ACC112 (cell line): ENCODE measurements at regions not wholly inside any gene's neighbourhood (a gene's known extent, or its start where the extent isn't known, plus 50 kb on each side); places are given as distances from the start of the nearest gene placed in this dataset.

Experiments
- H2AFZ ChIP-seq: fragments of 200-600 bp; sonication (generic); one replicate; pipeline ENCODE4 v1.6.0; 2017; ENCODE audit warnings: antibody characterized with exemption, low read length; ENCODE audit not compliant: unreplicated experiment
- H3K27ac ChIP-seq: fragments of 200-600 bp; sonication (generic); 2 replicates; pipeline ENCODE4 v1.5.1; 2014; ENCODE audit warnings: low read depth, mild to moderate bottlenecking, antibody characterized with exemption, low read length, moderate library complexity
- H3K27me3 ChIP-seq: fragments of 200-600 bp; sonication (generic); 2 replicates; pipeline ENCODE4 v1.6.1; 2014; ENCODE audit warnings: mild to moderate bottlenecking, antibody characterized with exemption, low read length, moderate library complexity, mixed read lengths; ENCODE audit not compliant: insufficient read depth
- H3K36me3 ChIP-seq: fragments of 200-600 bp; sonication (generic); 2 replicates; pipeline ENCODE4 v1.6.1; 2016; ENCODE audit warnings: mild to moderate bottlenecking, antibody characterized with exemption, low read length, moderate library complexity, mixed read lengths; ENCODE audit not compliant: insufficient read depth
- H3K4me1 ChIP-seq: fragments of 200-600 bp; sonication (generic); one replicate; pipeline ENCODE4 v1.6.1; 2016; ENCODE audit warnings: low read length, mixed read lengths; ENCODE audit not compliant: insufficient read depth, unreplicated experiment, control insufficient read depth
- H3K4me3 ChIP-seq: fragments of 200-600 bp; sonication (generic); 2 replicates; pipeline ENCODE4 v1.5.1; 2014; ENCODE audit warnings: mild to moderate bottlenecking, low read depth, low read length
- H3K79me2 ChIP-seq: fragments of 200-600 bp; sonication (generic); one replicate; pipeline ENCODE4 v1.6.0; 2016; ENCODE audit warnings: low read length; ENCODE audit not compliant: control insufficient read depth, unreplicated experiment, insufficient read depth

DNA sequence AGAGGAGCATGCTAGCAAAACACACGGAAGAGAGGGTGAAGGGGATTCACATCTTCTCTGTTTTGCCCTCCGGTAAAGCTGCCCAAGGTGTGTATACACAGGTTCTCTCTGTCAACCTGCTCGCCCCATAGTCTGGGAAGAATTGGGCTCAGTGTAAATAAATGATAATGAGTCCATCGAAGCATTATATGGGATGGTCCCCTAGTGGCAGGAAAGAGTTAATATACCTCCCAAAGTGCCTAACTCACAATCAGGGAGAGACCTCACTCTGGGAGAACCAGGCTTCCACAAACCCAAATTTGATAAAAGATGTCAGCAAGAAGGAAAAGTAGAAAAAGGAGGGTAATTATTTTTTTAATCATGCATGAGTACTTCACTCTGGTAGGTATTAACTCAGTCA is 262.2 kb upstream of the ZNF521 start:
- no peaks in the 10 kb centered on the region for H3K79me2 ChIP-seq
- no peak overlapping the region for H3K27ac ChIP-seq
- H3K27me3 ChIP-seq: no peaks in the 10 kb centered on the region
- no peak overlapping the region for H2AFZ ChIP-seq
- H3K36me3 ChIP-seq: no peaks in the 10 kb centered on the region
- H3K4me1 ChIP-seq: no peaks in the 10 kb centered on the region
- H3K4me3 ChIP-seq: no peak overlapping the region

DNA sequence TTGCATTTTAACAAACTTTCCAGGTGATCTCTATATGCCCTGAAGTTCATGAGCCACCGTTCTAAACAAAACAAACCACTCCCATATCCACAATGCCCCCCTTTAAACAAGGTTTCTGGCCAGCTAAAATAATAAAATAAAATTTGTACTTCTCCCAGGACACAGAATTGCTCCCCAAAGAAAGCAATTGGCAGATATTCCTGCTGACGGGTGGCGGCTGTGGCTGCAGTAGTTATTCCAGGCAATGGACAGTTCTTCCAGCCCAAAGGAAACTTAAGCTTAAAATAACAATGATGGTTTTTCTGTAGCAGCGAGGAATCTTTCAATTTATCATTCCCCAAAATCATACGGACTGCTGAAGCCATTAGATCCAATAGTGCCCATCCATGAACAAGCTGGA is 260.5 kb upstream of the ZNF521 start:
- Histone ChIP-seq H3K4me1 (no peaks in the 10 kb centered on the region), H3K27me3 (no peaks in the 10 kb centered on the region), H3K36me3 (no peaks in the 10 kb centered on the region), H3K79me2 (no peaks in the 10 kb centered on the region), H3K27ac (no peak overlapping the region), H2AFZ (no peak overlapping the region), H3K4me3 (no peak overlapping the region)

DNA sequence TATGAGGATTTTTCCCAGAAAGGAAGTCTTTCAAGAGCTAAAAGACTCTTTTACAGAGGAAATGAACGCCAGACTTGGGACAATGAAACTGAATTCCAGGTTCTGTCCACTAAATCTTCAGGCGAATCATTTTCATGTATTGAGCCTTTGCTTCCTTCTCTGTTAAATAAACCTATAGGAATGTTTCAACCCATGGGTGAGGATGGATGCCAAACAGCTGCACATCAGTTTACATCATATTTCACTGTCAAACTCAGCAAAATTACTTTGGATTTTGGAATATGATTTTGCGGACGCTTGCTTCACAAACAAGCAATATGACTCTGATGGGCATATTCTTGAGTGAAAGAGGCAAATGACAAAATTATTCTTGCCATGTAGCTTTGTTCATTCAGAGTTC is 256.1 kb upstream of the ZNF521 start:
- Histone ChIP-seq H2AFZ (no peak overlapping the region), H3K27me3 (no peaks in the 10 kb centered on the region), H3K36me3 (no peaks in the 10 kb centered on the region), H3K79me2 (no peaks in the 10 kb centered on the region), H3K4me3 (no peak overlapping the region), H3K4me1 (no peaks in the 10 kb centered on the region), H3K27ac (no peak overlapping the region)

DNA sequence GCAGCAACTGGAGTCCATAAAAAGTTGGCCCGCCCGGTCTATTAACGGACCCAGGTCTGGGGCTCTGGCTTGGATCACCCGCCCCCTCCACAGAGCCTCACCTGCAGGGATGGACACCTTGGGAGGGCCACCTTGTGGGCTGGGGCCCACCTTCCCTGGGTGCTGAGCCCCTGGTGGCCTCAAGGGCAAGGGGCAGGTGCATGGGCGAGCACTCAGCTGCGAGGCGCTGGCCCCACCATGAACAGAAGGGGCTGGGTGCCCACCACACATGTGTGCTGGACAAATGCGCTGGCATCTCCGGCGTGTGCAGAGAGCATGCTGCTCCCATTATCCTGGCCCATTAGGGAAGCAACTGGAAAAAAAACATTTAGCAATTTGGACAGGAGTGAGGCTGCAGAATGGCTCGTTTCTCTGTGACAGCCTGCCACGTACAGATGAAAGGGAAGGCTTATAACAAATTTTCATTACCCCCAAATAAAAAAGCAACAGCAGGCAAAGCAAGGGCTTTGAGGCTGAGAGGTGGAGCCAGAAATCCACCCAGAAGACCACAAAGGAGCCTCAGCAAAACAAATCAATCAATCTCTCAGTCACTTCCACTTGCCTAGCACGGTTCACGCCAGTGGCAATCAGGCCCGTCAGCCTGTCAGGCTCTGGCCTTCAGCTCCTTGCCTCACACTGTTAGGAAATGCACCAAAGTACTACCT is 253.1 kb upstream of the ZNF521 start:
- H3K27ac ChIP-seq: no peak overlapping the region
- H3K27me3 ChIP-seq: peaks cover 16% of the 10 kb centered on the region; the same call in 1 of the 2 replicates
- H2AFZ ChIP-seq: no peak overlapping the region
- H3K4me1 ChIP-seq: no peaks in the 10 kb centered on the region
- no peaks in the 10 kb centered on the region for H3K79me2 ChIP-seq
- H3K36me3 ChIP-seq: no peaks in the 10 kb centered on the region
- H3K4me3 ChIP-seq: no peak overlapping the region

DNA sequence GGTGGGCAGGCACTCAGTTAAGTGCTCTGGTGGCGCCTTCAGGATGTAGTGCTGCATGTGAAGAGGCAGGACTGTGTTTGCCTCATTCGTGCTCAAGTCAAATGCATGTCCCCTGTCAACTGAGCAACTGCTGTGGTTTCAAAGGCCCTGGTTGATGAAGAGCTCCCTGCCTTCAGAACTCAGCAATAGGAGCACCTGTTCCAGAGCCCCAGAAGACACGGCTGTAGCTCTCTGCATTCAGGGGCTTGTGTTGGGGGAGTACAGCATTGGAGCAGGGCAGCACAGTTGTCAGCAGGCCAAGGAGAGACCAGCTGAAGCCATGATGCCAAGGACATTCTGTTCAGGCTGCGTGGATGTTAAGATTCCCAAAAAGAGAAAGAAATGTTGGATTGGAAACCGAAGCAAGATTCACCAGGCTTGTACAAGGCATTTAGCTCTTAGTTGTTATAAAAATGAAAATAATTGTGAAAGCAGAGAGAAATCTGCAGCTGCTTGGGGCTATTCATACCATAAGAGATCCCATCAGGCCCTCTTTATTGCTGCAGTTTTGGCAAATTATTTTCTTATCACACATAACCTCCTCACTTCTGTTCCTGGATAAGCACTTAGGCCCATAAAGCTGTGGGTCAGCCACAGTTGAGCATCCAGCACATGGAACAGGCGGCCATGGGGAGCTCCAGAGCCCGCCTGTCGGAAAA is 252.4 kb upstream of the ZNF521 start:
- Histone ChIP-seq H3K4me3 (no peak overlapping the region), H3K4me1 (no peaks in the 10 kb centered on the region), H3K27me3 (peaks cover 22% of the 10 kb centered on the region), H3K79me2 (no peaks in the 10 kb centered on the region), H2AFZ (no peak overlapping the region), H3K27ac (no peak overlapping the region), H3K36me3 (no peaks in the 10 kb centered on the region)

DNA sequence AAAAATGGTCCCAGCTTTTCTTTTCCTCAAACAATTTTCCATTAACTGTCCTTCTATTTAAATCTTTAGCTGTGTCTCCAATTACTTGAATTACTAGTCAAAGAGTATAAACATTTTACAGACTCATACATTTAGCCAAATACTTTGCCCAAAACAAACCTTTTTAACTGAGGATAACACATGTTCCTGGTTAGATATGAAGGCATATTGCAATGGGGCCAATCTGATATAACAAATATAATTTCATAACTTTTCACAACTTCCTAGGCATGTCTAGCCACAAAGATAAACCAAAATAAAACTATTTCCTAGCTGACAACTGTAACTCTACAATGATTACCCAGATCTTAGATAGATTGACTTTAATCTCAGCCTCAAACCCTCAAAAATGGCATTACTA is 247.5 kb upstream of the ZNF521 start:
- H3K27me3 ChIP-seq: peaks cover 23% of the 10 kb centered on the region
- no peak overlapping the region for H3K27ac ChIP-seq
- H3K4me3 ChIP-seq: no peak overlapping the region
- H2AFZ ChIP-seq: no peak overlapping the region
- no peaks in the 10 kb centered on the region for H3K36me3 ChIP-seq
- H3K4me1 ChIP-seq: no peaks in the 10 kb centered on the region
- H3K79me2 ChIP-seq: no peaks in the 10 kb centered on the region

DNA sequence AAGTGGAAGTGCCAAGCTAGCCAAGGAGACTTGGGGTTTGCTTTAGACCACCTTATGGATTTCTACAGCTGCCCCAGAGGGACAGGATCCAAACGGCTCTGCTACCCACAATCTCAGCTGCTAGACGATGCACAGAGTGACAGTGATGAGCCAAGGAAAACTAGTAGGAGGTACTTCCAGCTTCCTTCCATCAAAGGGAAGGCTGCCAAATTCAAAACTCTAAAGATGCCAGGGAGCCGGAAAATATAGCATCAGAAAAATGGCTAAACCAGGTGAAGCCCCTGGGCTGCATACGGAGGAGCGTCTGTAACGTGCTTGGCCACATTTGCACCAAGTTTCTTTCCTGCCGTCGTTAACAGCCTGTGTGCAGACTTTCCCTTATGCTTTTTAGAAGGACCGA is 245.5 kb upstream of the ZNF521 start:
- Histone ChIP-seq H3K4me3 (no peak overlapping the region), H2AFZ (no peak overlapping the region), H3K79me2 (no peaks in the 10 kb centered on the region), H3K36me3 (no peaks in the 10 kb centered on the region), H3K27me3 (peaks cover 18% of the 10 kb centered on the region), H3K4me1 (no peaks in the 10 kb centered on the region), H3K27ac (no peak overlapping the region)

DNA sequence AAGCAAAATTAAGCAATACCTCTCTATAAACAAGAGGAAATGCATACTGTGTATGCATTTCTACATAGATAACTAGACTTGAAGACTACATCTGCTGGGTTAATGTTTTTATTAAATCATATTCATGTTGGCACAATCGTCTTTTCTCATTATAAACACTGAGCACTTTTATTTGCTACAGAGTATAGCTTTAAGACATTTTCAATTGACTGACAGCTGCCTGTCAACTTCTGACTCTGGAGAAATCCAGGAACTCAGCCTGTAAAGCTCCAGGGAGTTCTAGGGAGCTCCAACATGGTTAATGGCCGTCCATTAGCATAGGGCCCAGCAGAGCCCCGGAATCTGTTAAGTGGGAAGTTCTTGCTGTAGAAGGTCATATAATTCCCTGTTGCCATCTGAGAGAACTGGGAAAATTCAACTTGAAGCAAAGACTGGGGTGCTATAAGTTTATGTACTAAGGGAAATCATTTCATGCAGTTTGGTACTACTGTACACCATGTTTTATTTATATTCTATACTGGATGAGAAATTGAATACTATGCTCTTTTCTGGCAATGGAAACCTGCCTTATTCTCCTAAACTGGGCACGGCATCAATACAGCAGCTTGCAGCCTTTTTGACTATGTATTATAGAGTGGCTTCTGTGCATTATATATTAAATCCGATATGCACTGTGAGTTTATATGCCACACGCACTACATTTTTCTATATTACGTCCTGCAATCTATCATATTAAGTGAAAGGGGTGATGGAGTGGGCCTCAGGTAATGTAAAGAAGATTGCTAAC is 243.5 kb upstream of the ZNF521 start:
- H2AFZ ChIP-seq: no peak overlapping the region
- H3K4me3 ChIP-seq: no peak overlapping the region
- peaks cover 11% of the 10 kb centered on the region for H3K27me3 ChIP-seq
- H3K36me3 ChIP-seq: no peaks in the 10 kb centered on the region
- H3K79me2 ChIP-seq: no peaks in the 10 kb centered on the region
- no peaks in the 10 kb centered on the region for H3K4me1 ChIP-seq
- H3K27ac ChIP-seq: no peak overlapping the region

DNA sequence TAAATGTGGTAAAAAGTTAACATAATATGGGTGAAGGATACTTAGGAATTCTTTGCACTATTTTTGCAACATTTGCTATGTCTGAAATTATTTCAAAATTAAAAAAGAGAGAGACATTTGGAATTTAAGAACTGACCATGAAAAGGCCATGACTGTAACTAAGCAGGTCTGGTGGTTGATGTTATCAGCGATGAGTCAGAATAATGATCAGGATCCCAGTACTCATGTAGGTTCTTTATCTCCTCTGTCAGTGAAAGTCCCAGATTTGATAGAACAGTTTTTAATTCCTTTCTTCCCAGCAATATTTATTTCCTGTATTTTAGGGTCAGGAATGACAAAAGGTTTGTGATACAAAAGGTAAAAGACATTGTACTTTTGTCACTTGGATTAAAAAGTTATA is 242.4 kb upstream of the ZNF521 start:
- no peak overlapping the region for H3K4me3 ChIP-seq
- peaks cover 1% of the 10 kb centered on the region; the same call in 1 of the 2 replicates for H3K27me3 ChIP-seq
- H3K36me3 ChIP-seq: no peaks in the 10 kb centered on the region
- H2AFZ ChIP-seq: no peak overlapping the region
- H3K79me2 ChIP-seq: no peaks in the 10 kb centered on the region
- no peaks in the 10 kb centered on the region for H3K4me1 ChIP-seq
- H3K27ac ChIP-seq: no peak overlapping the region

DNA sequence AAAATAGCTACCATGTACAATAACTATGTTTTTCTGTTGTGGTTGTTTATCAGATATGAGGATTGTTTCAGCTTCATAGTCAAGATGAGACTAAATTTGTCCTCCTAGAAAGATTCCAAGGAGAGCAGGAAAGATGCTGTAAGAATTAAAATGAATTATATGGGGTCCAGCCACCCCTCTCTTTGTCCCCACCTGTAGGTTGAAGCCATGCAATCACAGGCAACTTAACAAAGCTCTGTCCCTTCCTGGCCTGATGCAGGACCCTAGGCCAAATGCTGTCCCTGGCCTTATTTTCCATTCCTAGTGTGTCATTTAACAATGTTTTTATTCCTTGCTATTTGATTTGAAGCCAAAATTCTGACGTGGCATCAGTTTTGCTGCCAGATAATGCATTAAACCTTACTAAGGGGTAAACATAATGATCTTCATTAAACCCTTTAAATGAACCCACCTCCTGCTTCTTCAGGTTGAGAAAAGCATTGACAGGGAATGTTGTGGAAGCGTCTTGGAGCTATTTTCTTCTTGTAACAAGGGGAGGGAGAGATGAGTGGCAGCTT is 240.9 kb upstream of the ZNF521 start:
- H3K4me3 ChIP-seq: no peak overlapping the region
- H3K79me2 ChIP-seq: no peaks in the 10 kb centered on the region
- H3K4me1 ChIP-seq: no peaks in the 10 kb centered on the region
- no peaks in the 10 kb centered on the region for H3K27me3 ChIP-seq
- no peaks in the 10 kb centered on the region for H3K36me3 ChIP-seq
- no peak overlapping the region for H3K27ac ChIP-seq
- H2AFZ ChIP-seq: no peak overlapping the region
